Hematopoietic multipotent progenitor cell treated with erythropoietin and hydrocortisone succinate and interleukin-3 and kit ligand, for 17 days (in vitro differentiated cells): ENCODE measurements at regions not wholly inside any gene's neighbourhood (a gene's known extent, or its start where the extent isn't known, plus 50 kb on each side); places are given as distances from the start of the nearest gene placed in this dataset.
"Not testable (repeated sequence)": the region's sequence is repeated elsewhere in the genome, so short reads cannot be mapped to it uniquely, and the experiment has no call there.

Experiments
- DNase-seq: peaks from one replicate; pipeline ENCODE4 v3.0.0-alpha.2; 2015; ENCODE audit warnings: low spot score

DNA sequence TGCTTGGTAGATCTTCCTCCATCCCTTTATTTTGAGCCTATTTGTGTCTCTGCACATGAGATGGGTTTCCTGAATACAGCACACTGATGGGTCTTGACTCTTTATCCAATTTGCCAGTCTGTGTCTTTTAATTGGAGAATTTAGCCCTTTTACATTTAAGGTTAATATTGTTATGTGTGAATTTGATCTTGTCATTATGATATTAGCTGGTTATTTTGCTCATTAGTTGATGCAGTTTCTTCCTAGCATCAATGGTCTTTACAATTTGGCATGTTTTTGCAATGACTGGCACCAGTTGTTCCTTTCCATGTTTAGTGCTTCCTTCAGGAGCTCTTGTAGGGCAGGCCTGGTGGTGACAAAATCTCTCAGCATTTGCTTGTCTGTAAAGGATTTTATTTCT lies 72.4 kb downstream of the HNRNPD start:
- not testable (repeated sequence) for DNase-seq

DNA sequence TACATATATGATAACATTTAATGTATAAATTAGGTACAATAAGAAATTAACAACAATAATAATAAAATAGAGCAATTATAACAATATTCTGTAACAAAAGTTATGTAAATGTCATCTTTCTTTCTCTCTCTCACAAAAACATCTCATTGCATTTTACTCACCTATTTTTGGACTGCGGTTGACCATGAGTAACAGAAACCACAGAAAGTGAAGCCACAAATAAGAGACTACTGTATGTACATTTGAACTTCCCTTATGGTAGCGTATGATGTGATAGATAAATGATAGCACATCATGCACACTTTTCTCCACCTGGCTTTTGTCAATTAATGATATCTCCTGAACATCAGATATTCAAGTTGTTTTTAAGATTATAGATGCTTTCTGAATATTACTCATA lies 80.5 kb downstream of the HNRNPD start:
- DNase-seq, result no peak

DNA sequence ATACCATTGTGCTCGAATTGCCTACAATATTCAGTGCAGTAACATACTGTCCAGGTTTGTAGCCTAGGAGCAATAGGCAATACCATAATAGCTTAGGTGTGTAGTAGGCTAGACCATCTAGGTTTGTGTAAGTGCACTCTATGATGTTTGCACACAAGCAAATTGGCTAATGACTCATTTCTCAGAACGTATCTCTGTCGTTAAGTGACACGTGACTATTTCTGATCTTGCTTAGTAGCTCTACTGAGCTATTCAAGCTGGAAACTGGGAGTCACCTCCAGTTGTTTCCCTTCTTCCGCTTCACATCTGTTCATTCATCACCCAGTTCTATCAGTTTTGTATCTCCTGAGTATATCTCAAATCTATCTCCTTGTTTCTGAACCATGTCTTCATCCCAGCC lies 86.1 kb downstream of the HNRNPD start:
- DNase-seq, result no peak

DNA sequence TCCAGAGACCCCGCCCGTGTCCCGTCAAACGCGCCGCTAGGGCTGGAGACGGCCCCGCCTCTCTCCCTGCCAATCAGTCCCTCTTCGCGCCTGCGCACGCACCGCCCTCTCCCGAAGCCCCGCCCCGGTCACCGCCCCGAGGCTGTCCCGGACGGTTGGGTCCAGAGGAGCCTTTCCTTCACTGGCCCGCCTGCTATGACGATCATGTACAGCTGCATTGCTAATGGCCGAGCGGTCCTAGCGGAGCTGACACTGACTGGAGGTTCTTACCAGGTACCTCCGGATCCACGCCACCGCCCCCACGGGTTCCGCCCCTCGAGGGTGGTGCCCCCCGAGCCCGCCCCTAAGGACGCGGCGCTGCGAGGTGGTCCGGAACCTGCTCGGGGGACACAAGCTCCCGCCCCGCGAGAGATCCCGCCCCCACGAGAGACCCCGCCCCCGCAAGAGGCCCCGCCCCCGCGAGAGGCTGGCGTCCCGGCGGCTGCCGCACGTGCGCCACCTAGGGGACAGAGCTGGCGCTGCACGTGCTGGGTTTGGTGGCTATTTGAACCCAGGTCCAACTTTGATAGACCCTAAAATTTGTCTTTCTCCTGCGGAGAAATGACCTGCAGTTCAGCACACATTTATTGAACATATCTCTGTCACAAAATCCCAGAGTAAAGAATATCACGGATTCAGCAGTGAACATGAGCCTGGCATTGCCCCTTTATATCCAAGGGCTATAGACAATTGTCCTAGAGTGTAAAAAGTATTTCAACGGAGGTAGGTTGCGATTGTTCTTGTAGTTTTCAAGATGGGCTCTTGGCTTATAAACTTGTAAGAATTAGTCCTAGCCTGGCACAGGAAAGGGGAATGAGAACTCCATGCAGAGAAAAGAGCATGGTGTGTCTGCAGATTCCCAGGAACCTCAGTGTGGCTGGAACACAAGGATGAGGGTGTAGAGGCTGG lies 88.7 kb downstream of the HNRNPD start:
- peak; percentile 98 for DNase-seq

DNA sequence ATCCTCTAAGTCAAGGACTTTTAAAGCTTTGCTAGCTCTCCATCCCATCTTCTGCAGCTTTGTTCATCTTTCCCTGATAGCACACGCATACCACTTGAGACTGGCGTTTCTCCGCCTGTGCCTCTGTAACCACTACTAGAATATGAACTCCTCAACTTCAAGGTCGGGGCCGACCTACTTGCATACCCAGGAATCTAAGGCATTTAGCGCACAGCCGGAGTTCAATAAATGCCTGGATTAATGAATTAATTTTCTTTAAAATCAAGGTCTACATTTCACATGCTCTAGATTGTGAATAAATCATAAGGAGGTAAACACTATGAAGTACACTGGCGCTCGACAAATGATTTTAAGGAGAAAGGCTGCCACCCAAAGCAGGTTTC lies 89.3 kb downstream of the HNRNPD start:
- DNase-seq, result no peak

DNA sequence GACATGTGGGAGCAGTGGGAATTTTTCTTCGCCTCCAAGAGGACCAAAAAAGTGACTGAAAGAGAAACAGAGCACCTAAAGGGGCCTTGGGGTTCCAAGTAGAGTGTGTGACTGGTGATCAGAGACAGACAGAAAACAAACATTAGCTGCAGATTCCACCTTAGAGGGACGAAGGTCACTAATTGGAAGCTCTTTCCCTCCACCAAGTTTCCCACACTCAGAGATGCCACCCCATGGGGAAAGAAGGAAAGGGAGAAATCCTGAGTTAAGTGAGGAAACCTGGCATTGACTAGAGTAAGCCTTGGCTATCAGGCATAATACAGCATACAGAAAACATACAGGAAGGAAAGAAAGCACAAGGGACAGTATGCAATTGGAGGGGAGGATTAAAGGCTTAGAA lies 90.9 kb downstream of the HNRNPD start:
- DNase-seq, result no peak

DNA sequence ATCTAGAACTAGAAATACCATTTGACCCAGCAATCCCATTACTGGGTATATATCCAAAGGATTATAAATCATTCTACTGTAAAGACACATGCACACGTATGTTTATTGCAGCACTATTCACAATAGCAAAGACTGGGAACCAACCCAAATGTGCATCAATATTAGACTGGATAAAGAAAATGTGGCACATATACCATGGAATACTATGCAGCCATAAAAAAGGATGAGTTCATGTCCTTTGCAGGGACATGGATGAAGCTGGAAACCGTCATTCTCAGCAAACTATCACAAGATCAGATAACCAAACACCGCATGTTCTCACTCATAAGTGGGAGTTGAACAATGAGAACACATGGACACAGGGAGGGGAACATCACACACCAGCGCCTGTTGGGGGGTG lies 94.2 kb downstream of the HNRNPD start:
- not testable (repeated sequence) for DNase-seq

DNA sequence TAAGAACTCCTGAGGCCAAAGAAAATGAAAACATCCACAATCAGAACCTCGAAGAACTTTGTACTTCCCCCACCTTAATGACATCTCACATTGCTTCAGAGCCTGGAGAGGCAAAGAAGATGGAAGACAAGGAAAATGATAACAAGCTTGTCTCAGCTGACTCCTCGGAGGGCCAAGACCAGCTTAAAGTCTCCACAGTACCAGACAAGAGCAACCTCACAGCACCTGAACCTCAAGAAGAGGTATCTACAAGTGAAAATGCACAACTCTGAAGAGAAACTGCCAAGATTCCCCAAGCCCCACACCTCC lies 97.5 kb downstream of the HNRNPD start:
- DNase-seq, result no peak

DNA sequence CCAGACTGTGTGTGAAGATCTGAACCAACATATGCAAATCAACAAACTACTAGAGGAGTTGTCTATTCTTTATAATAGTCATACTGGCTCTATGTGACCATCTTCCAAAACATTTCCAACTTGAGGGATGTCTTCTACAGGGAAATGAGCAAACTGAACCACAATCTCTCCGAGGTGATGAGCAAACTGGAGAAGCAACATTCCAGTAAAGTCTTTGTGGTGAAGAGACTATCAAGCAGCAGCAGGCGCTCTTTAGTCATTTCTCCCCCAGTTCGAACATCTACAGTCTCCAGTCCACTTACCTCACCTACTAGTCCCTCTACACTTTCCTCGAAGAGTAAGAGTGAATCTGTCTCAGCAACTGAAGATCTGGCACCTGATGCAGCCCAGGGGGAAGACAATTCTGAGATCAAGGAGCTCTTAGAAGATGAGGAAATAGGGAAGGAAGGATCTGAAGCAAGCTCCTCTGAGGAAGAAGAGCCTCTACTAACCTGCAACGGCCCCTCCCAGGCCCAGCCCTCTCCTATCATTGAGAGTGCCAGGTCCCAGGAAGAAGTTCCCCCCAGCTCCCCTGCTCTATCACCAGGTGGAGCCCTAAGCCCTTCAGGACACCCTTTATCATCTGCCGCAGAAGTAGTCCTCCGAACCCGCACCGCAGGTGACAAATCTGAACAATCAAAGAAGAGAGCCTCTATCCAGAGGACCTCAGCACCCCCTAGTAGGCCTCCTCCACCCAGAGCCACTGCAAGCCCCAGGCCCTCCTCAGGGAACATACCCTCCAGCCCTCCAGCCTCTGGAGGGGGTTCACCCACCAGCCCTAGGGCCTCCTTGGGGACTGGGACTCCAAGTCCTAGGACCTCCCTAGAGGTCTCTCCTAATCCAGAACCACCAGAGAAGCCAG lies 98.1 kb downstream of the HNRNPD start:
- DNase-seq, result no peak

DNA sequence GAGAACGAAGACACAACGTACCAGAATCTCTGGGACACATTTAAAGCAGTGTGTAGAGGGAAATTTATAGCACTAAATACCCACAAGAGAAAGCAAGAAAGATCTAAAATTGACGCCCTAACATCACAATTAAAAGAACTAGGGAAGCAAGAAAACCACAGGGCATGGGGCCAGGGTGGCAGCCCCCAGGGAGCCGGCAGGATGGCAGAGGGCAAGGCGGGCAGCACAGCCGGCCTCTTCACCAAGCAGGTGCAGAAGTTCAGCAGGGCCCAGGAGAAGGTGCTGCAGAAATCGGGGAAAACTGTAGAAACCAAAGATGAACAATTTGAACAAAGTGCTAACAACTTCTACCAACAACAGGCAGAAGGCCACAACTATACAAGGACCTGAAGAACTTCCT lies 99.1 kb downstream of the HNRNPD start:
- DNase-seq, result not testable (repeated sequence)

DNA sequence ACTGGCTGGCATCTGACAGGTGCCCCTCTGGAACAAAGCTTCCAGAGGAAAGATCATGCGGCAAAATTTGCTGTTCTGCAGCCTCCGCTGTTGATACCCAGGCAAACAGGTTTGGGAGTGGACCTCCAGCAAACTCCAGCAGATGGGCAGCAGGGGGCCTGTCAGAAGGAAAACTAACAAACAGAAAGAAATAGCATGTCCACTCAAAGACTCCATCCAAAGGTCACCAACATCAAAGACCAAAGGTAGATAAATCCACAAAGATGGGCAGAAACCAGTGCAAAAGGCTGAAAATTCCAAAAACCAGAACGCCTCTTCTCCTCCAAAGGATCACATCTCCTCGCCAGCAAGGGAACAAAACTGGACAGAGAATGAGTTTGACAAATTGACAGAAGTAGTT lies 101.3 kb downstream of the HNRNPD start:
- not testable (repeated sequence) for DNase-seq

DNA sequence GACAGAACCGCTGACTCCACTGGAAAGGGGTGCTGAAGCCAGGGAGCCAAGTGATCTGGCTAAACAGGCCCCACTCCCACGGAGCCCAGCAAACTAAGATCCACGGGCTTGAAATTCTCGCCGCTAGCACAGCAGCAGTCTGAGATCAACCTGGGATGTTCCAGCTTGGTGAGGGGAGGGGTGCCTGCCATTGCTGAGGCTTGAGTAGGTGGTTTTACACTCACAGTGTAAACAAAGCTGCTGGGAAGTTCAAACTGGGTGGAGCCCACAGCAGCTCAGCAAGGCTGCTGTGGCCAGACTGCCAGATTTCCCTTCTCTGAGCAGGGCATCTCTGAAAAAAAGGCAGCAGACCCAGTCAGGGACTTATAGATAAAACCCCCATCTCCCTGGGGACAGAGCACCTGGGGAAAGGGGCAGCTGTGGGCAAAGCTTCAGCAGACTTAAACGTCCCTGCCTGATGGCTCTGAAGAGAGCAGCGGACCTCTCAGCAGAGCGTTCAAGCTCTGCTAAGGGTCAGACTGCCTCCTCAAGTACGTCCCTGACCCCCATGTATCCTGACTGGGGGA lies 101.8 kb downstream of the HNRNPD start:
- DNase-seq, result not testable (repeated sequence)

DNA sequence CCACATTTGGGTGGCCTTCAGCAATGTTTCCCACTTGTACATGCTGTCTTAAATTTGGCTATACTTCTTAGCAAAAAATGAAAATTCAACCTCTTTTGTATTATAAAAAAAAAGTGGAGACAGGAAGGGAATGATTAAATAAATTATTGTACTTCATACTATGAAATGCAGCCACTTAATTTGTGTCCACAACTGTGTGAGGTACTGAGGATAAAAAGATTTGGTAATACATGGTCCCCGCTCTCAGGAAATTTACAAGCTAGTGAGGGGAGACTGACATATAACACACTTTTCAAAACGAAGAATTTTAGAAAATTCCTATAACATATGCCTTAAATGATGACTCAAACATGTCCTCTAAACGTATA lies 105.0 kb downstream of the HNRNPD start:
- no peak for DNase-seq

DNA sequence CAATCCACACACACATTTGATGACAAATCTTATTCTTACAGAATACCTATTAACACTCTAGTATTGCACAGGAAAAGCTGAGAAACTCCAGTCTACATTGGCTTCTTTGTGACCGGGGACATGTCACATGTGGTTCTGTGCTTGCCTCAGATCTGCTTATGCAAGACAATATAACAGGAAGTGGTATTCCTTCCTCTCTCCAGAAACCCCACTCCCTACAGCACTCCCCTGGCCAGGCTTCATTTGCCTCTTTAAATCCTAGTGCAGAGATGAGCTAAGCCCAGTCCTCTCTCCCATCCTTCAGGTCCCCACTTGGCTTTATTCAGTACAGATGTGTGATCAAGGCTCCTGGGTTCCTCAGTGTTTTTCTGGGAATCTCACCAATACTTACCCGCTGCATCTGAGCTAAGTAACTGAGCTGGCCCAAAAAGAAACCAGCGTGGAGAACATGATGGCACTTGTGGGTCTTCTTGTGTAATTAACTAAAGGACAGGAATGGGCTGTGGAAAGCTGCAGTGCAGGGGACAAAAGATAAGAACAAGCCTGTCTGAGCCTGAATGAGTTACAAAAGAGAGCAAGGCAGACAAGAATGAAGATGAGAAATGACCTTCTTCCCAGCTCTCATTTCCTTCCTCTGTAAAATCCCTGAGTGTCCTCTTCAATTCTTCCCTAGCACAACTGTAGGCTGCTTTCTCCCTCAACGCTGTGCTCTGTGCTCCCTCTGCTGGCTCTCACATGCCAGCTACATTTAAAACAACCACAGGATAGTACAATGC lies 105.6 kb downstream of the HNRNPD start:
- peak; percentile 24 for DNase-seq

DNA sequence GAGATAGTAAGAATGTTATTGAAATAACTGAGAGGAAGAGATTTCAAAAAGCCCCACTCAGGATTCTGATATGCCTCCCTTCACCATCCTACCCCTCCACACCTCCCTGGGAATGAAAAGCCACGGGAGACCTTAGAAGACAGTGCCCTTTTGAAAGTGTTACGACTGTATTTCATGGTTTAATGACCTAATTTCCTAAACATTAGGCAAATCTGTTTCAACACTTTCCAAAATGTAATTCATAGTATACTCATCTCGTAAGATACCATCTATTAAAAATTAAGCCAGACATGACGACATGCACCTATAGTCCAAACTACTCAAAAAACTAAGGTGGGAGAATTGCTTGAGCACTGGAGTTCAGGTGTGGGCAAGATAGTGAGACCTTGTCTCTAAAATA lies 106.3 kb downstream of the HNRNPD start:
- DNase-seq, result no peak

DNA sequence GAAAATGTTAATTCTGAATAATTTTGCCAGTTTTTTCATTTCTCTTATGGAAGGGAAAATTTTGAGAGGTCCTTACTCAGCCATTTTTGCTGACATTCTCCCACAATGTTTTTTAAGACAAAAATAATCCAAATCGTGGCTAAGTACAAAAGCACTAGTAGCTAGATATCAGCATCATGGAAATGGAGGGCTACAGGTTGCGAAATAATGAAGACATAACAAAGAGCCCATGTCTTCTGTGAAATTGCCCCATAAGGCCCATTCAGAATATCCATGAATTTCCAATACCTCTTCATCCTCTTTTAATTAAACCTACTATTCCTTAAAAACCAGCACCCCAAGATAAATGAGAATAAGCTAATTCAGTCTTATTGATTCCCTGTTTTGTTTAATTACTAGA lies 107.4 kb downstream of the HNRNPD start:
- no peak for DNase-seq

DNA sequence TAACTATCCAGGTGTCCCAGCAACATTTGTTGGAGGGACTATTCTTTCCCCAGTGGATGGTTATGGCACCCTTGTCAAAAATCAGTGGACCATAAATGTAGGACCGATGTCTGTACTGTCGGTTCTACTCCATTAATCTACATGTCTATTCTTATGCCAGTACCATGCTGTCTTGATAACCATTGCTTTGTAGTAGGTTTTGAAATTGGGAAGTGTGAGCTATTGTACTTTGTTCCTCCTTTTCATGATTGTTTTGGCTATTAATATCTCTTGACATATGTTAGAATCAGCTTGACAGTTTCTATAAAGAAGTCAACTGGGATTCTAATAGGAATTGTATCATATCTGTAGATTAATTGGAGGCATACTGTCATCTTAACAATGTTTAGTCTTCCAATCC lies 112.7 kb downstream of the HNRNPD start:
- no peak for DNase-seq

DNA sequence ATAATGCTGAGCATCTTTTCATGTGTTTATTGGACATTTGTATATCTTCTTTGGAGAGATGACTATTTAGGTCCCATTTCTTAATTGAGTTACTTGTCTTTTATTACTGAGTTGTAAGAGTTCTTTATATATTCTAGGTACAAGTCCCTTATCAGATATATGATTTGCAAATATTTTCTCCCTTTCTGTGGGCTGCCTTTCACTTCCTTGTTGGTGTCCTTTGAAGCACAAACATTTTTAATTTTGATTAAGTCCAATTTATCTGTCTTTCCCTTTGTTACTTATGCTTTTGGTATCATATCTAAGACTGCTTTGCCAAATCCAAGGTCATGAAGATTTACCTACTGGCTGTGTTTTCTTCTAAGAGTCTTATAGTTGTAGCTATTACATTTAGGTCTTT lies 113.2 kb downstream of the HNRNPD start:
- DNase-seq, result no peak

DNA sequence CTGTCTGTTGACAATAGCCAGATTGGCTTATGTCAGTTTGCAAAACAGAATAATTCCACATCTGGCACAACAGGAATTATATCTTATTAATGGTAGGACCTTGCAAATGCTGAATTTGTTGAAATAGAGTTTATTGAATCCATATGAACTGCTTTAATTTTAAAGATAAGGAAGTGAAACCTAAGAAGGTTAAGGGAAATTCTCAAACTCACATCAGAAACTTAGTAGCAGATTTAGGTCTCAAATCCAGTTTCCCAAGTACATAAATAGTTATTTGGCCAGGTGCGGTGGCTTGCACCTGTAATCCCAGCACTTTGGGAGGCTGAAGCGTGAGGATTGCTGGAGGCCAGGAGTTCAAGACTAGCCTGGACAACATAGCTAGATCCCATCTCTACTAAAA lies 117.1 kb downstream of the HNRNPD start:
- no peak for DNase-seq

DNA sequence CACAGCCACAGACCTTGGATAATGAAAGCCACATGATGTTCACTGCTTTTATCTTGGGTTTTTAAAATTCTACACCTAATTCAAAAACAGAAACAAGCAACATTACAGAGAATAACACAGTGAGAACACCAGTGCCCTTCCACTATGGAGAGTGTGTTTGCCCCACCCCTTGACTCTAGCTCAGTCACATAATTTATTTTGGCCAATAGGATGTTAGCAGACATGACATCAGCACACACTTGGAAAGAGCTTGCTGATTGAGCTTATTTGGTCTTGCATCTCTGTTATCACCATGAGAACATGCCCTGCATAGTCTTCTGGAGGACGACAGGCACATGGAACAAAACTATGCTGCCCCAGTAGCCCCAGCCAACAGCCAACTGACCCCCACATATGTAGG lies 118.1 kb downstream of the HNRNPD start:
- no peak for DNase-seq

DNA sequence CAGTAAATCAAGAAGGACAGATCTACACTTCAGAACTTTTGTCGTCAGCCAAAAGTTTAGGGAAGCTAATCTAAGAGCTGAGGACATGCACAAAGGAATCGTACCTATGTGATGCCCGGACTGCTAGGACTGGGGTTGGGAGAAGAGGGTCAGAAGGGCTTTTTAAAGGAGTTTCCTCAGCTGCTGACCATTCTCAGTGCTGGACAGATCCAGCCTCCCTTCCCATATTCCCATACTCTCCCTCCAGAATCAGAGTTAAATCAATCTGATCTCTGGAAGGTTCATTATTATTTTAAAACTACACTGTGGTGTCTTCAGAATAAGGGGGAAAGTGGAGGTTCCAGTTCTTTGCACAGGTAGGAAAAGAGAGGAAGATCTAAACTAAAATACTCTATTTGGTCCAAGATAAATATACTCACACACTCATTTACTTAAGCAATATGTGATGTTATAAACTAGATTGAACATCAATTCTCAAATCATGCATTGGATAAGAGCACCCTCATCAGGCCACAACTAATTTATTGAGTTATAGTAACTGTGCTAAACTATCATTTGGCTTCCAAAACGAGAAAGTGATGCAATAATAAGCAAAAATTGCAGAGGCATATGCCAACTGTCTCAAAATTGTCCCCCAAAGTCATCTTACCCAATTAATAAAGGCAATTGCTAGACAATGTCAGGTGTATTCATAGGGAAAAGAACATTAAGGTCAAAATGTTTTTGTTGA lies 124.7 kb downstream of the HNRNPD start:
- no peak for DNase-seq

DNA sequence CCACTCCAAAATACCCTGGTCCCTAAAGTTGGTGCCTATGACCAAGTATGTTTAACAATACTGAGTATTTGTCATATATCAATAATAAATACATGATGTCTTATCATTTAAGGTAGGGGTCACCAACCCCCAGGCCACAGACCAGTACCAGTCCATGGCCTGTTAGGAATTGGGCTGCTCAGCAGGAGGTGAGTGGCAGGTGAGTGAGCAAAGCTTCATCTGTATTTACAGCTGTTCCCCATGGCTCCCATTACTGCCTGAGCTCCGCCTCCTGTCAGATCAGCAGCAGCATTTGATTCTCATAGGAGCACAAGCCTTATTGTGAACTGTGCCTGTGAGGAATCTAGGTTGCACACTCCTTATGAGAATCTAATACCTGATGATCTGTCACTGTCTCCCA lies 126.2 kb downstream of the HNRNPD start:
- no peak for DNase-seq
